ENCODE measurements at regions not wholly inside any gene's neighbourhood (a gene's known extent, or its start where the extent isn't known, plus 50 kb on each side); places are given as distances from the start of the nearest gene placed in this dataset.

GRCh38 chr13:87087741-87088140 lies 583.4 kb upstream of the SLITRK5 start:
- no peak for TF ChIP-seq CTCF (IDR thresholded peaks at IDR 0.05; ENCODE audit: low read depth, low read length)
- DNase-seq (ENCODE audit: extremely low read depth, low read depth) = no peak

GRCh38 chr13:87089391-87089790 lies 581.8 kb upstream of the SLITRK5 start:
- no peak for TF ChIP-seq CTCF (IDR thresholded peaks at IDR 0.05; ENCODE audit: low read depth, low read length)
- peak; percentile 25 for DNase-seq (ENCODE audit: extremely low read depth, low read depth)

- no peak for TF ChIP-seq CTCF (IDR thresholded peaks at IDR 0.05; ENCODE audit: low read depth, low read length)
- no peak for DNase-seq (ENCODE audit: extremely low read depth, low read depth)
Measured at GRCh38 chr13:87093399-87093798, 577.8 kb upstream of the SLITRK5 start.

GRCh38 chr13:87094646-87095045 lies 576.5 kb upstream of the SLITRK5 start:
- TF ChIP-seq CTCF (IDR thresholded peaks at IDR 0.05; ENCODE audit: low read depth, low read length) = no peak
- DNase-seq (ENCODE audit: extremely low read depth, low read depth) = no peak

- no peak for TF ChIP-seq CTCF (IDR thresholded peaks at IDR 0.05; ENCODE audit: low read depth, low read length)
- no peak for DNase-seq (ENCODE audit: extremely low read depth, low read depth)
Measured at GRCh38 chr13:87100431-87100830, 570.7 kb upstream of the SLITRK5 start.

- TF ChIP-seq CTCF (IDR thresholded peaks at IDR 0.05; ENCODE audit: low read depth, low read length) = no peak
- no peak for DNase-seq (ENCODE audit: extremely low read depth, low read depth)
Measured at GRCh38 chr13:87107651-87108050, 563.5 kb upstream of the SLITRK5 start.

- TF ChIP-seq CTCF (IDR thresholded peaks at IDR 0.05; ENCODE audit: low read depth, low read length) = no peak
- DNase-seq (ENCODE audit: extremely low read depth, low read depth) = no peak
Measured at GRCh38 chr13:87120476-87120875, 550.7 kb upstream of the SLITRK5 start.

Measured in AG09319 (cell line).